ENCODE measurements at regions not wholly inside any gene's neighbourhood (a gene's known extent, or its start where the extent isn't known, plus 50 kb on each side); places are given as distances from the start of the nearest gene placed in this dataset.

DNA sequence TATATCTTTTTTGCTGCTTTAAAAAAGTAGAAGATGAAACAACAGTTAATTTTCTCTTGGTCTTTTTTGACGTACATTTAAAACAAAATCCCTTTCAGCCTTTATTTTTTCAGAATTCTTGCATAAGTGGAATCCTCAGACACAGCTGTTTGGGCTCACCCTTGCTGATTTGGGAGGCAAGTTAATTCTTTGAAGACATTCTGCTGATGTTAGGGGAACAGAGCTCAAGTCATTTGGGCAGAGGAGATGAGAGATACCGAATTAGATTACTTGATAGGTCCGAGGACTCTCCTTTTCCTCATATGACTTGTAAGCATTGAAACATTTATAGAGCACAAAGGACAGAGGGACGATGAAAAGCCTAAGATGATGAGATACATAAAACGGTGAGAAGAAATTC is 567.9 kb upstream of the CITED2 start:
- Histone ChIP-seq H3K36me3 (ENCODE audit: insufficient read depth, low read length) (no peaks in the 10 kb centered on the region), H3K4me3 (ENCODE audit: low read length) (no peak overlapping the region), H3K27ac (ENCODE audit: low read depth, low read length) (no peak overlapping the region), H3K9me3 (ENCODE audit: insufficient read depth, low read depth, low read length) (no peaks in the 10 kb centered on the region), H3K27me3 (ENCODE audit: insufficient read depth, low read length) (no peaks in the 10 kb centered on the region), H3K9ac (ENCODE audit: low read depth, low read length) (no peak overlapping the region), H3K4me1 (ENCODE audit: insufficient read depth, low read length) (peaks cover 48% of the 10 kb centered on the region)
- 91% methylated on average over 5 of the region's 5 CpGs for WGBS

GRCh38 chr6:139941826-139942225 is 567.4 kb upstream of the CITED2 start:
- no peaks in the 10 kb centered on the region for H3K9me3 ChIP-seq (ENCODE audit: insufficient read depth, low read depth, low read length)
- H3K4me1 ChIP-seq (ENCODE audit: insufficient read depth, low read length): peaks cover 48% of the 10 kb centered on the region
- WGBS: 58% methylated on average over 1 of the region's 3 CpGs
- no peak overlapping the region for H3K27ac ChIP-seq (ENCODE audit: low read depth, low read length)
- H3K27me3 ChIP-seq (ENCODE audit: insufficient read depth, low read length): no peaks in the 10 kb centered on the region
- H3K9ac ChIP-seq (ENCODE audit: low read depth, low read length): no peak overlapping the region
- H3K4me3 ChIP-seq (ENCODE audit: low read length): no peak overlapping the region
- no peaks in the 10 kb centered on the region for H3K36me3 ChIP-seq (ENCODE audit: insufficient read depth, low read length)

GRCh38 chr6:139940741-139941729 is 566.6 kb upstream of the CITED2 start:
- H3K4me1 ChIP-seq (ENCODE audit: insufficient read depth, low read length): peaks cover 48% of the 10 kb centered on the region
- H3K9me3 ChIP-seq (ENCODE audit: insufficient read depth, low read depth, low read length): no peaks in the 10 kb centered on the region
- H3K36me3 ChIP-seq (ENCODE audit: insufficient read depth, low read length): no peaks in the 10 kb centered on the region
- H3K27ac ChIP-seq (ENCODE audit: low read depth, low read length): no peak overlapping the region
- H3K27me3 ChIP-seq (ENCODE audit: insufficient read depth, low read length): no peaks in the 10 kb centered on the region
- 85% methylated on average over 7 of the region's 8 CpGs for WGBS
- no peak overlapping the region for H3K9ac ChIP-seq (ENCODE audit: low read depth, low read length)
- H3K4me3 ChIP-seq (ENCODE audit: low read length): no peak overlapping the region

GRCh38 chr6:139939189-139939979 is 564.9 kb upstream of the CITED2 start:
- H3K9ac ChIP-seq (ENCODE audit: low read depth, low read length): no peak overlapping the region
- H3K27me3 ChIP-seq (ENCODE audit: insufficient read depth, low read length): no peaks in the 10 kb centered on the region
- WGBS: 95% methylated on average over 2 of the region's 2 CpGs
- no peak overlapping the region for H3K4me3 ChIP-seq (ENCODE audit: low read length)
- peak overlapping the region; percentile 50; the same call in 1 of the 2 replicates for H3K27ac ChIP-seq (ENCODE audit: low read depth, low read length)
- no peaks in the 10 kb centered on the region for H3K36me3 ChIP-seq (ENCODE audit: insufficient read depth, low read length)
- H3K9me3 ChIP-seq (ENCODE audit: insufficient read depth, low read depth, low read length): no peaks in the 10 kb centered on the region
- H3K4me1 ChIP-seq (ENCODE audit: insufficient read depth, low read length): peaks cover 48% of the 10 kb centered on the region

DNA sequence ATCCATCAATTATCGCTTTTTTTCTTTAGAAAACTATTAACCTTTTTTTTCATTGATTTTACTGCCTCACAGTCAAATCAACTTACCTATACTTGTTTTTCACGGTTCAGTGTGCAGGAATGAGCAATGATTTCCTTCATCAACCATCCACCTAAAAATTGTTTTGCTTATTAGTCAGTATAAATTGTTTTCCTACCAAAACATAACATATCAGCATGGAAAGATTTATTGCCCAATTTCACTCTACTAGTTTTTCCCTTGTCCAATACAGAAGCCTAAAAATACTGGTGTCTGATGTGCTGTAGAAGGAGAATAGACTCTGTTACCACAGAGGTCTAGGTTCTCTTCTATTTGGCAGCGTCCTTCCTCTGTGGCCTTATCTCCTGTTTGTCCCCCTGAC is 558.2 kb upstream of the CITED2 start:
- Histone ChIP-seq H3K27ac (ENCODE audit: low read depth, low read length) (no peak overlapping the region), H3K36me3 (ENCODE audit: insufficient read depth, low read length) (no peaks in the 10 kb centered on the region), H3K4me3 (ENCODE audit: low read length) (no peak overlapping the region), H3K4me1 (ENCODE audit: insufficient read depth, low read length) (no peaks in the 10 kb centered on the region), H3K27me3 (ENCODE audit: insufficient read depth, low read length) (no peaks in the 10 kb centered on the region), H3K9ac (ENCODE audit: low read depth, low read length) (no peak overlapping the region), H3K9me3 (ENCODE audit: insufficient read depth, low read depth, low read length) (no peaks in the 10 kb centered on the region)
- WGBS: 93% methylated on average over 3 of the region's 3 CpGs

GRCh38 chr6:139931747-139932146 is 557.3 kb upstream of the CITED2 start:
- Histone ChIP-seq H3K9ac (ENCODE audit: low read depth, low read length) (no peak overlapping the region), H3K27me3 (ENCODE audit: insufficient read depth, low read length) (no peaks in the 10 kb centered on the region), H3K27ac (ENCODE audit: low read depth, low read length) (no peak overlapping the region), H3K4me3 (ENCODE audit: low read length) (no peak overlapping the region), H3K36me3 (ENCODE audit: insufficient read depth, low read length) (no peaks in the 10 kb centered on the region), H3K4me1 (ENCODE audit: insufficient read depth, low read length) (no peaks in the 10 kb centered on the region), H3K9me3 (ENCODE audit: insufficient read depth, low read depth, low read length) (no peaks in the 10 kb centered on the region)
- WGBS: 97% methylated on average over 2 of the region's 2 CpGs

DNA sequence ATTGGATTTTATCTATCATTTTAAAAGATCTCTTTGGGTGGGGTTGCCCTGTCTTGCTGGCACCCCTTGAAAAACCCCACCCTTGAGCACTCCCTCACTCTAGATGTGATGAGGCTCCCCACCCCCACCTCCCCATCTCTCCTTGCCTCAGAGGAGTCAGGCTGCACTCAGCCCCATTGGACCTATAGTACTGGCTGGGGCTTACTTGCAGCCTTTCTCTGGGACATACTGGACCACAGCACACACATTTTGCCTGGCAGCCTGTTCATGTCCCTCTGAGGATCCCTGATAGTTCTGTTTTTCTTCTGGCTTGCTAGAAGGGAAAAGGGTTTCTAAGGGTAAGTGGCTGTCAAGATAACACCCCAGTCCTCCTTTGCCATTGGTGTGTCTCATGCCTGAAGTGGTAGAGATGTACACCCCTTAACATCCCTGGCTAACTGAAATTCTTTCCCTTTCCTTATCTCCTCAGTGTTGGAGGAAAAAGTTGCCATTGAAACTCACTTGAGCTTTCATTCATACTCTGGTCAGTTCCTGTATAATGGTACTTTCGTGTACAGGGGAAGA is 553.4 kb upstream of the CITED2 start:
- WGBS: no CpG with 5 or more reads among the region's 1 CpG
- no peaks in the 10 kb centered on the region for H3K4me1 ChIP-seq (ENCODE audit: insufficient read depth, low read length)
- H3K9ac ChIP-seq (ENCODE audit: low read depth, low read length): no peak overlapping the region
- H3K4me3 ChIP-seq (ENCODE audit: low read length): no peak overlapping the region
- no peaks in the 10 kb centered on the region for H3K36me3 ChIP-seq (ENCODE audit: insufficient read depth, low read length)
- no peaks in the 10 kb centered on the region for H3K9me3 ChIP-seq (ENCODE audit: insufficient read depth, low read depth, low read length)
- no peak overlapping the region for H3K27ac ChIP-seq (ENCODE audit: low read depth, low read length)
- H3K27me3 ChIP-seq (ENCODE audit: insufficient read depth, low read length): no peaks in the 10 kb centered on the region

DNA sequence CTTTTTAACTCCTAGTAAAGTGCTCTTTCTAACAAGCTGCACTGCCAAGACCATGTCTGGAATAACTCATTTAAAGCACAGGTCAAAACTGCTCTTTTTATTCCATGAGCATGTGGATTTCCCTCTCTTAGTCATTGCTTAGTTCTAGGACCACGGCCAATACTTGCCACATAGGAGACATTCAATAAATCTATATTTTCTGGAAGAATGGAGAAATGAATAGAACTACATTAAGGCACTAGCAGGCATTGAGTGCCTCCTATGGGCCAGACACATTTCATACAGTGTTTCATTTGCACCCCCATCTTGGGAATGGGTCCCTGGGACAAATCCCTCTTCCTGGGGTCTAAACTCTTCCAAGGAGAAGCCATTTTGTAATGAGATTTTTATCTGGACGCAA is 552.8 kb upstream of the CITED2 start:
- no peaks in the 10 kb centered on the region for H3K4me1 ChIP-seq (ENCODE audit: insufficient read depth, low read length)
- no peak overlapping the region for H3K9ac ChIP-seq (ENCODE audit: low read depth, low read length)
- WGBS: 94% methylated on average over 2 of the region's 2 CpGs
- H3K36me3 ChIP-seq (ENCODE audit: insufficient read depth, low read length): no peaks in the 10 kb centered on the region
- H3K27me3 ChIP-seq (ENCODE audit: insufficient read depth, low read length): no peaks in the 10 kb centered on the region
- H3K27ac ChIP-seq (ENCODE audit: low read depth, low read length): no peak overlapping the region
- no peak overlapping the region for H3K4me3 ChIP-seq (ENCODE audit: low read length)
- H3K9me3 ChIP-seq (ENCODE audit: insufficient read depth, low read depth, low read length): no peaks in the 10 kb centered on the region

DNA sequence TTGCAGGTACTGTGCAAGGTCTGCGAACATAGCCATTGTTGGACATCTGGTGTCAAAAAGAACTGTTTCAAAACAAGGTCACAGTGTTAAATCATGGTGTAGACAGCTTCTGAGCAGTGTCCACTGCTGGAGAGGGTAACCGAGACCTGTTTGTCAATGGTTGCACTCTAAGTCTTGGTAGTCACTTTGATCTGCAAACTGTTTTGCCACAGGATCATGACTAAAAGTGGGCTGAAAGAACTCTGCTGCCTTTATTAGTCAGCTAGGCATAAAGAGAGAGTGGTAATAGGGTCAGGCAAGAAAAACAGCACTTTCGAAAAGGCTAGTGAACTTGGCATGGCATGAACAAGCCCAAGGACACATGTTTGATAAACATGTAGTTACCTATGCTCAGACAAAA is 552.3 kb upstream of the CITED2 start:
- Histone ChIP-seq H3K9me3 (ENCODE audit: insufficient read depth, low read depth, low read length) (no peaks in the 10 kb centered on the region), H3K9ac (ENCODE audit: low read depth, low read length) (no peak overlapping the region; the same call in 1 of the 2 replicates), H3K4me3 (ENCODE audit: low read length) (no peak overlapping the region), H3K27me3 (ENCODE audit: insufficient read depth, low read length) (no peaks in the 10 kb centered on the region), H3K27ac (ENCODE audit: low read depth, low read length) (no peak overlapping the region), H3K36me3 (ENCODE audit: insufficient read depth, low read length) (no peaks in the 10 kb centered on the region), H3K4me1 (ENCODE audit: insufficient read depth, low read length) (no peaks in the 10 kb centered on the region)
- 95% methylated on average over 3 of the region's 3 CpGs for WGBS

DNA sequence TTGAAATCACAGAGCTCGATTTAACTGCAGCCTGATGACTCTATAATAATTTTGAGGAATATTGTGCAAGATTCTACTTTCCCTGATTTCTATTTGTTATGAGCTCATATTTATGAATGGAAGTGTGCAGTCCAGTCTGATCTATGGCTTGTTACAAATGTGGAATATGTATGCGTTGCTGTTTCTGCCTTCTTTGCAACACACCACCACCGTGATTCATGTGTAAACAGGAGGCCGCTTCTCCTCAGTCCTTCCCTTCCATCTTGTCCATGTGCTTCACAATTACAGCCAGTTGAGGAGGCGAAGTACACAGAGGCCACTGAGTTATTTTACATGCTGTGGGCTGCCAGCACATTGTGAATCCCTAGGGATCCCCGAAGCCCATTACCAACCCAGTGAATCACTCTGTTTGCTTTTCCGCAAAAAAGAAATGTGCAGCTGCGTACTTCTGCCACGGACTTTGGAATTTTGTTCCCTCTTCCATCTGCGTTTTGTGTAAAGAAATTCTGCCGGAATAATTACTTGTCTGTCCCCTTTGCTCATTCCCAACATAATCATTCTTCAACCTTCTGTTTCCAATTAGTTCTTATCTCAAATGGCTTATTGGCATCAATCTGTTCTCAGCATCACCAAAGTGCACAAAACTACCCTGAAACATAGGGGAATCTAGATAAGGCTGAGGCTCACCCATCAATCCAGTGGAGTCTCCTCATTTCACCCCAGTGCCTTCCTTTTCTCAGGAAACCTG is 551.6 kb upstream of the CITED2 start:
- no peak overlapping the region for H3K9ac ChIP-seq (ENCODE audit: low read depth, low read length)
- H3K4me1 ChIP-seq (ENCODE audit: insufficient read depth, low read length): no peaks in the 10 kb centered on the region
- H3K9me3 ChIP-seq (ENCODE audit: insufficient read depth, low read depth, low read length): no peaks in the 10 kb centered on the region
- no peak overlapping the region for H3K4me3 ChIP-seq (ENCODE audit: low read length)
- no peaks in the 10 kb centered on the region for H3K27me3 ChIP-seq (ENCODE audit: insufficient read depth, low read length)
- 94% methylated on average over 11 of the region's 11 CpGs for WGBS
- no peaks in the 10 kb centered on the region for H3K36me3 ChIP-seq (ENCODE audit: insufficient read depth, low read length)
- no peak overlapping the region for H3K27ac ChIP-seq (ENCODE audit: low read depth, low read length)
